ENCODE measurements at regions not wholly inside any gene's neighbourhood (a gene's known extent, or its start where the extent isn't known, plus 50 kb on each side); places are given as distances from the start of the nearest gene placed in this dataset.
A peak's percentile ranks its signal among the peaks of the same experiment; 100 is the strongest.

DNA sequence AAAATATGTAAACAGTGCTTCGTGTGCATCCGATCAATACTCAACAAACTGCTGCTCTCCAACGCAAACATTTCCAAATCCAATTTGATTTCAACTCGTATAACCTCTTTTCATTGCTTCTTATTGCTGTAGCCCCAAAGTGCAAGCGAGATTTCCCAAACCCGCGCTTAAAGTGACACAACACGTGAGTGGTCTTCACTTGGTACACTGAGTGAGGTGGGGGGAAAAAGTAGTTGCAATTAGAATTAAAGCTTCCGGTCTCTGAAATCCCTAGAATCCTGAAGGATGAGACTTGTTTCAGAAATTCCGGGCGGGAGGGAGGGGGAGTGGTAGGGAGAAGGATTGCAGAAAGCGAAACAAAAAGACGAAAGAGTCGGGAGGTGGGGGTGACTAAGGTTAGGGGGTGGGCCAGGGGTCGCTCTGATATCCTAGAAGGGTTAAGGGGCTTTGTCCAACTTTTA, 387.5 kb downstream of the BCAT1 start:
- Mint-ChIP-seq H3K27ac (no peak overlapping the region), H3K9me3 (no peaks in the 10 kb centered on the region), H3K27me3 (ENCODE audit: low read depth) (peaks cover 66% of the 10 kb centered on the region), H3K4me3 (peak overlapping the region; percentile 80), H3K4me1 (ENCODE audit: low read depth) (peaks cover 16% of the 10 kb centered on the region), H3K36me3 (ENCODE audit: low read depth) (no peaks in the 10 kb centered on the region)
- no peak for DNase-seq (ENCODE audit: low spot score)

DNA sequence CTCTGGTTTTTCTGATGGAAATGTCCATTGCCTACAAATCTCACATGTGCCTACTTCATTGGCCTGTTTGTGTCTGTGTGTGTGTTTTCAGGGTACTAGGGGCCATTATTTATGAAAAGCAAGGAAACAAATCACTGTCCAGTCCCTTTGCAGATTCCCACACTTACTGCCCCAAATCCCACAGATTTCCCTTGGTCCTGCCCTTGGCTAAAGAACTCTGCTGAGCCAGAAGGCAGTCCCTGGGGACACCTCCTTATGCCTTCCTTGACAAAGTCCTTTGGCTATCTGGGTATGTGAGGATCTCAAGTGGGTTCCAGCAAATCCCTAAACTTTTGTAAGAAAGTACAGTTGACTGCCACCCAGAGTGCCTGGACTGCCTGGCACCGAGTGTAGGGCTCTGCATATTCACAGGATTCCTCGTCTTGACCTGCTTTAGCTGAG, 388.1 kb downstream of the BCAT1 start:
- DNase-seq (ENCODE audit: low spot score) = no peak
- Mint-ChIP-seq H3K9me3 (no peaks in the 10 kb centered on the region), H3K4me3 (peak overlapping the region; percentile 80), H3K27ac (no peak overlapping the region), H3K36me3 (ENCODE audit: low read depth) (no peaks in the 10 kb centered on the region), H3K27me3 (ENCODE audit: low read depth) (peaks cover 65% of the 10 kb centered on the region), H3K4me1 (ENCODE audit: low read depth) (peaks cover 16% of the 10 kb centered on the region)

DNA sequence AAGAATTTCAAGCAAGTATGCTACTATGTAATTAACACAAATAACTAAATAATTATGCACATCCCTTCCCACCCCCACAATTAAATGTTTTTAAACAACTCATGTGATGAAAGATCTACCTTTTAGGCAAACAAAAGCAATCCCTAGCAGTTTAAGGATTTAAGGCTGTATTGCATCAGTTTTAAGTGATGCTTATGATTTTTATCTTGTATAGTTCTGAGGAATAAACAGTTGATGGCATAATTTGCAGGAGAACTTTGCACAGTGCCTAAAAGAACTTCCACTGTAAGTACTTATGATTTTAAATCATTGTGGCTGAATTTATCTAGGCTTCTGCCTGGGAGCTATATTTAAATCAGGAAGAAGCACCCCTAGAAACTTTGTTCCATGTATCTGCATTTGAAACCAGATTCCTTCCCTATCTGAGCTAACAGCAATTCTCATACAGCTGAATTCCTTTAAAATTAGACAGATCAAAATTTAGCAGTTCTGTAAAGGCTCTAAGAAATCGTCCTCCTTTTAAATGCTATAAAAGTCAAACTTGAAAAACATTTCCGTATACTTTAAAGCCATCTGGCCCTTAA, 388.6 kb downstream of the BCAT1 start:
- H3K4me1 Mint-ChIP-seq (ENCODE audit: low read depth) = peaks cover 16% of the 10 kb centered on the region
- no peaks in the 10 kb centered on the region for H3K36me3 Mint-ChIP-seq (ENCODE audit: low read depth)
- H3K27me3 Mint-ChIP-seq (ENCODE audit: low read depth) = peaks cover 62% of the 10 kb centered on the region
- no peak overlapping the region for H3K4me3 Mint-ChIP-seq
- H3K9me3 Mint-ChIP-seq = no peaks in the 10 kb centered on the region
- no peak overlapping the region for H3K27ac Mint-ChIP-seq
- DNase-seq (ENCODE audit: low spot score) = no peak

DNA sequence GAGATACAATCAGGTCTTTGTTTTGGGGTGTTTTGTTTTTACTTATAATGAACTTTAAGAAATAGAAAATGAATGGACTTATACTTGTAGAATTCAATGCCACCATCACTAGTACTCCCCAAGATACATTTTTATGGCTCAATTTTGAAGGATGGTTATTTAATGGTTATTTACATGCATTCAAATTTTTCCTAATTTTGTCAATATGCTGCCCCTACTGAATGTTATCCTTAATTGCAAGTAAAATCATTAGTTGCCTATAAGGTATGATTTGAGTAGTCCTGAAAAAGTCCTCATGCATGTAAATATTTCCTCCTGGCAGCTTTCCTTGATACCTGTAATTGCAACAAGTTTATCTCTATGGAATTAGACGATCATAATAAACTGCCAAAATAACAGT, 391.2 kb downstream of the BCAT1 start:
- no peak for DNase-seq (ENCODE audit: low spot score)
- no peak overlapping the region for H3K27ac Mint-ChIP-seq
- no peak overlapping the region for H3K4me3 Mint-ChIP-seq
- H3K4me1 Mint-ChIP-seq (ENCODE audit: low read depth) = peaks cover 7% of the 10 kb centered on the region
- H3K36me3 Mint-ChIP-seq (ENCODE audit: low read depth) = no peaks in the 10 kb centered on the region
- H3K27me3 Mint-ChIP-seq (ENCODE audit: low read depth) = peaks cover 40% of the 10 kb centered on the region
- H3K9me3 Mint-ChIP-seq = no peaks in the 10 kb centered on the region

DNA sequence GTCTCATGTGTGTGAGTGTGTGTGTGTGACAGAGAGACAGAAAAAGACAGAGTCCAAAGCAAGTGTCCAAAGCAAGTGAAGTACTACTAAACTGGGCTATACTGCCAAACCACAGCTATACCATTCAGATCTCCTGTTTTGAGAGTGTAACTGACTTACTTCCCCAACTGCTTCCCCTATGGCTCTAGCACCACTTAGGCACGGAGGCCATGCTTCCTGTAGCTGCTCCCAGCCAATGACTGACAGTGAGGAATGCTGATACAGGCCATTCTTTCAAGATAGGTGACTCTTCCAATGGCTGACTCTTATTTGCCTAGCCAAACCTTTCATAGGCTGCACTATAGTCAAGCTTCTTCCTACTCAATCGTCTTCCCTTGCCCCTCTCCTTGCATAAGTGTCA, 393.2 kb downstream of the BCAT1 start:
- Mint-ChIP-seq H3K9me3 (no peaks in the 10 kb centered on the region), H3K4me1 (ENCODE audit: low read depth) (no peaks in the 10 kb centered on the region), H3K27me3 (ENCODE audit: low read depth) (peaks cover 22% of the 10 kb centered on the region), H3K36me3 (ENCODE audit: low read depth) (no peaks in the 10 kb centered on the region), H3K4me3 (no peak overlapping the region), H3K27ac (no peak overlapping the region)
- no peak for DNase-seq (ENCODE audit: low spot score)

DNA sequence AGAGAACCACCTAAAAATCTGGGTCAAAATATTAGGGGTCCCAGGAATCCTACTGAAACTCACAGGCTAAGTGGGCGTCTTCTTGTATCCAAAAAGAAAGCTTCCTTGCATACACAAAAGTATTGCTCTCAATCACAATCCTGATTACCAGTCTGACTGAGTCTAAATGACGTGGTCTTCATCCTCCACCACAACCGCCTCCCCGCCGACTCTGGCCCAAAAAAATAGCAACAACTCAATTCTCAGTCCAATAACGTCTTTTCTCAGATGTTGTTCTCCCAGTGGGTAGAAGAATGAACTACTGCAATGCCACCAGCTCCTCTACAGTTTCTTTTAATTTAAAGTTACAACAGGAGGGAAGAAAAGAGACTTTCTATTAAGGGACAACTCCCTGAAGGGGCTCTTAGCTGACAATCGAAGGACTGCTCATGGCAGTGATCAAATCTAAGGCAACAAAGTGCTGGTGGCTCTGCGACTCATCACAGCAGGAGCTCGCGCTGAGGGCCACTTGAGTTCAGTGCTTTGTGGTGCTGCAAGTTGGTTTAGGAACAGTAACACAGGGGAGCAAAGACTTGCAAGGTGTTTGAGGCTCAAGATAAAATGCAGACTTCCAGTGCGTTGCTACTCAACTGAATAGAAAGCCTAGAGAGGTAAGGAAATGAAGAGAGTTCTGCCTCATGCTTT, 394.1 kb downstream of the BCAT1 start:
- no peaks in the 10 kb centered on the region for H3K36me3 Mint-ChIP-seq (ENCODE audit: low read depth)
- no peak overlapping the region for H3K4me3 Mint-ChIP-seq
- no peak overlapping the region for H3K27ac Mint-ChIP-seq

DNA sequence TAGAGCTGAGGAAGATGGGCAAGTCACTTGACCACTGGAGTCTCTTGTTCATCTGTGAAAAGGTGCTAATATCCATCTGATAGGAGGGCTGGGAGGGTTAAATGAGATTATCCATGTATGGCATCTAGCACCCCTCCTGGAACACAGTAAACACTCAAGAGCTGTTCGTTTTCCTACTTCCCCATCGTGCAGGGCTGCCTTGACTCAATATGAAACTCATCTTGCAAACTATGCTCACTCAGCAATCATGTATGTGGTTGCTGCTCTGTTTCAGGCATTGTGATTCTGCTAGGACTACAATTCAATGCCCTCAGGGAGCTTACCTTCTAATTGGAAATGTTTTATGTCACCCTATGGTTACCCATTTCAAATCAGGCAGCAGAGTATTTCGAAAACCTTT, 395.6 kb downstream of the BCAT1 start:
- Mint-ChIP-seq H3K36me3 (ENCODE audit: low read depth) (no peaks in the 10 kb centered on the region), H3K9me3 (no peaks in the 10 kb centered on the region), H3K27me3 (ENCODE audit: low read depth) (peaks cover 3% of the 10 kb centered on the region), H3K27ac (no peak overlapping the region), H3K4me1 (ENCODE audit: low read depth) (no peaks in the 10 kb centered on the region), H3K4me3 (no peak overlapping the region)
- DNase-seq (ENCODE audit: low spot score) = no peak

More for the DNA sequence above, 394.1 kb downstream of the BCAT1 start:
- Mint-ChIP-seq H3K9me3 (no peaks in the 10 kb centered on the region), H3K4me1 (ENCODE audit: low read depth) (no peaks in the 10 kb centered on the region), H3K27me3 (ENCODE audit: low read depth) (peaks cover 12% of the 10 kb centered on the region)
- no peak for DNase-seq (ENCODE audit: low spot score)

DNA sequence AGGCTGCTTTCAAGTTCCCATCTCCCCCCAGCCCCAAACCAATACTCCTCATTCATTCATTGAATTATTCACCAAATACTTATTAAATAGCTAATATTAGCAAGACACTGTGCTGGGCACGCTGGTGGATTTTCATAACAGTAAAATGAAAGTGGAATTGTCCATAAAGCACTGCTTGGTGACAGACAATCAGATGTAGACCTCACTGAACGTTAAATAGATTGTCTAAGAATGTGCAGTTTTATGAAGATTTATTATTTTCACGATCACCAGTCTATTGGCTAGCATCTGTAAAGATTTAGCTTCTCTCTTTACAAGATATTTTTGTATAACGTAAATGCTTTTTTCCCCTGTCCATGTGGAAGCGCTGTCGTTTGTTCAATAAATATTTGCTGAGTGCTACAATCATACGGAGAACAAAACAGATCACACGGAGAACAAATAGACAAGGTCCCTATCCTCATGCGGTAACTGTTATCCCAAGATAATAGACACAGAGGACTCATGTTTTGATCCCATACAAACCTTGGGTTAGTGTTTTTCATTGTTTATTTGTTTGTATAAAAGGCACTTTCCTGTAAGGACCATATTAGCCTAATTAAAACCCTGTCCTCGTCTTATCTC, 397.6 kb downstream of the BCAT1 start:
- H3K9me3 Mint-ChIP-seq = no peaks in the 10 kb centered on the region
- H3K4me3 Mint-ChIP-seq = no peak overlapping the region
- H3K27ac Mint-ChIP-seq = no peak overlapping the region
- H3K36me3 Mint-ChIP-seq (ENCODE audit: low read depth) = no peaks in the 10 kb centered on the region
- H3K4me1 Mint-ChIP-seq (ENCODE audit: low read depth) = no peaks in the 10 kb centered on the region
- H3K27me3 Mint-ChIP-seq (ENCODE audit: low read depth) = no peaks in the 10 kb centered on the region
- no peak for DNase-seq (ENCODE audit: low spot score)

DNA sequence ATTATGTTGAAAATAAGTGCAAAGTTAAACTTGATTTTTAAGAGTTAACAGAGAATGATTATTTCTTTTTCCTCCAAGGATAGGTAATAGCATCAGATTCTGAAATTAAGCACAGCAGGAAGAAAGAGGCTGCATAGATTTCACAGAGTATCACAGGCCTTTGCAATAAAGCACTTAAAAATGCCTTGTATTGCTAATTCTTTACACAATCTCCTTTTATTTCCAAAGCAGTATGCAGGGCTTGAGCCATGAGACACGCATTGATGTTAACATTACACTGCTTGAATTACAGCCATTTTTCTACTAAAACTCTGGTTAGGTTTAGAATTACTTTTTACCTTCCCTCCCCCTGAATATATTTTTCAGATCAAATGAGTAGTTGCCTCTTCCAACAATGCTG, 398.3 kb downstream of the BCAT1 start:
- no peak overlapping the region for H3K27ac Mint-ChIP-seq
- H3K27me3 Mint-ChIP-seq (ENCODE audit: low read depth) = no peaks in the 10 kb centered on the region
- DNase-seq (ENCODE audit: low spot score) = no peak
- H3K4me1 Mint-ChIP-seq (ENCODE audit: low read depth) = no peaks in the 10 kb centered on the region
- H3K9me3 Mint-ChIP-seq = no peaks in the 10 kb centered on the region
- H3K36me3 Mint-ChIP-seq (ENCODE audit: low read depth) = no peaks in the 10 kb centered on the region
- H3K4me3 Mint-ChIP-seq = no peak overlapping the region

DNA sequence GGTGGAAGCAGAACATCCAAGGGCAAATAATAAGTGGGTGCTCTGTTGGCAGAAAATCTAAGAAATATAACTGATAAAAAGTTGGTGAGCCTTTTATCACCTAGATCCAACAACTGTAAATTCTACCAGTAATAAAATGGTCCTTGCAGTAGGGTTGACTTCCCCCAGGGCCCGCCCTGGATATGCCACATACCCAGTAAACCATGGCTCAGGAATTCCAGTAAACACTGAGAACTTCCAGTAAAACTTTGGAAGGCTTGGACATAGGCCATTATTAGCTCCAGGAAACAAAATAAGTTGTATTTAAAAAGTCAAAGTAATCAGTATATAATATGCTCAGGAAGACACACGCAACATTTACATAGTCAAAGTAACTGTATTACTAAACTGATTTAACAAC, 402.2 kb downstream of the BCAT1 start:
- no peaks in the 10 kb centered on the region for H3K4me1 Mint-ChIP-seq (ENCODE audit: low read depth)
- H3K9me3 Mint-ChIP-seq = no peaks in the 10 kb centered on the region
- no peak overlapping the region for H3K27ac Mint-ChIP-seq
- no peak overlapping the region for H3K4me3 Mint-ChIP-seq
- H3K36me3 Mint-ChIP-seq (ENCODE audit: low read depth) = no peaks in the 10 kb centered on the region
- H3K27me3 Mint-ChIP-seq (ENCODE audit: low read depth) = no peaks in the 10 kb centered on the region
- no peak for DNase-seq (ENCODE audit: low spot score)

DNA sequence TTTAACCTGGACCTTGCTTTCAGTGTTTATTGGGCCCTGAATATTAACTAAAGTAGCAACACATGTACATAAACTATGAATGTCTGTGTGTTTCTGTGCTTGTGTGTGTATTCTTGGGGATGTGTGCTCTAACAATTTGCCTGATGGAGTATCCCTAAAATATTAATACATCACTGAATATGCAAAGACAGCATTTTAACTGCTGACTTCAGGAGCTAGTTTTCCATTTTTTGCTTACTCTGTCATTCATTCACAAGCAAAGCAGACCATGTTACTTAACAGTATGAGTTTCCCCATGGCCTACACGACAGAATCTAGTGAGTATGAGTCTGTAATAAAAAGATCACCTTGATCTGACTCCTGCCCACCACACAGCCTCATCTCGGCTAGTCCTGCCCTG, 402.8 kb downstream of the BCAT1 start:
- Mint-ChIP-seq H3K4me1 (ENCODE audit: low read depth) (no peaks in the 10 kb centered on the region), H3K9me3 (no peaks in the 10 kb centered on the region), H3K27ac (no peak overlapping the region), H3K36me3 (ENCODE audit: low read depth) (no peaks in the 10 kb centered on the region), H3K4me3 (no peak overlapping the region), H3K27me3 (ENCODE audit: low read depth) (no peaks in the 10 kb centered on the region)
- DNase-seq (ENCODE audit: low spot score) = no peak

DNA sequence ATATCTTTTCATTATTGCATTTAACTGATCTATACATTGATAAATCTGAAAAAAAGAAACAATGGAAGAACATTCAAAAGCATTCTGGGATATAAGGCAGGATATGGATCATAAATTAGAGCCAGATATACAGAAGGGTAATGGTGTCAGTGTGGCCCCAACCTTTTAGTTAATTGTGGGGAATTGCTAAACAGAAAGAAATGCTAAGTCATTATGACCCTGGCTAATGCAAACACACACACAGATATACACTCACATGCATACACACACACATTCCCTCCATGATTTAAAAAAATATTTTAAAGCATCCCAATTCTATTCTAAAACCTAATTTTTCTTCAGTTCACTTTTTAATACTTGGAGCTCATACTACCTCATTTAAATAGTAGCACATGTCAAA, 404.5 kb downstream of the BCAT1 start:
- no peak overlapping the region for H3K4me3 Mint-ChIP-seq
- no peak for DNase-seq (ENCODE audit: low spot score)
- no peak overlapping the region for H3K27ac Mint-ChIP-seq
- no peaks in the 10 kb centered on the region for H3K27me3 Mint-ChIP-seq (ENCODE audit: low read depth)
- H3K36me3 Mint-ChIP-seq (ENCODE audit: low read depth) = no peaks in the 10 kb centered on the region
- H3K9me3 Mint-ChIP-seq = no peaks in the 10 kb centered on the region
- H3K4me1 Mint-ChIP-seq (ENCODE audit: low read depth) = no peaks in the 10 kb centered on the region

DNA sequence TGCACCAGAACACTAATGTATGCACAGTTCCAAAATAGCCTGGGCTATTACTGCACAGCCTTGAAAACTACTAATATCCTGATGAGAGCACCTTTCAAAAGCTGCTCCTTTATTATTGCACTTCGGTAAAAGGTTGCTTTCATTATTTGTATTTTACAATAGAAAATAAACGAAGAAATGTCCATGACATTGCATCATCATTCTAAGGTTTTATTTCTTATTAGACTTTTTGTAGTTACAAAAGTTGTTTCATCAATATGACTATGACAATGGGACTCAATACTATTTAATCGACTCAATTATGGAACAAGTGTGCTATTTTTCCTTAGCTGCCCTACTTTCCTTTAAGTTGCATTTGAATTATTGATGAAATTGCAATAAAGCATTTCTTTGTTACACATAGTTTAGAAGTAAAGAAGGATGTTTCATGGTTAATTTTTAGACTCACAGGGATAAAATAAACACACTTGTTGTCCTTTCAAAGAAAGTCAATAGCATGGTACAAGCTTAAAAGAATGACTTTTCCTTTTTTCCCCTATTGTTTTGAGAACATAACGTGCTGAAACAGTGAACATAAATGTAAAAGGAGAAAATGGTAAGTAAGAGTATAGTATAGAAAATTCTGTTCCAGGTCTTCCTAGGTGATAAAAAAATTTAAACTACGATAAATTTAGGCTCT, 407.6 kb downstream of the BCAT1 start:
- Mint-ChIP-seq H3K27me3 (ENCODE audit: low read depth) (no peaks in the 10 kb centered on the region), H3K36me3 (ENCODE audit: low read depth) (no peaks in the 10 kb centered on the region), H3K4me3 (no peak overlapping the region), H3K9me3 (no peaks in the 10 kb centered on the region), H3K4me1 (ENCODE audit: low read depth) (no peaks in the 10 kb centered on the region), H3K27ac (no peak overlapping the region)
- no peak for DNase-seq (ENCODE audit: low spot score)

DNA sequence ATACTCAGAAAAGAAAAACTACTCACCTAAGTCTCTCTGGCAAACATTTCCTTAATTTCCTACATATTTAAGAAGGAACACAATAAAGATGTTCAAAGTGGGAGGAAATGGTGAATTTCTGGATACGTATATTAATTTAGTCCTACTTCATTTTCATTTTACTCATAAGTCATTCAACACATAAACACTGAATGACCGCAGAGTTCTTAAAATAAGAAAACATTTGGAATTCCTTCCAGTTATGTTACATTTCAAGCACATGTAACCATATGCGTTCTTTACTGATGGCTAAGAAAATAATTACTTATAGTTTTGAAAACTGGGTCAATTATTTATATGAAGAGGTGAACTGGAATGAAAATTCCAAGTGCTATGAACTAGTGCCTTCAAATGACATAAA, 409.3 kb downstream of the BCAT1 start:
- DNase-seq (ENCODE audit: low spot score) = no peak
- no peaks in the 10 kb centered on the region for H3K4me1 Mint-ChIP-seq (ENCODE audit: low read depth)
- H3K27me3 Mint-ChIP-seq (ENCODE audit: low read depth) = no peaks in the 10 kb centered on the region
- H3K36me3 Mint-ChIP-seq (ENCODE audit: low read depth) = no peaks in the 10 kb centered on the region
- no peak overlapping the region for H3K27ac Mint-ChIP-seq
- H3K9me3 Mint-ChIP-seq = no peaks in the 10 kb centered on the region
- no peak overlapping the region for H3K4me3 Mint-ChIP-seq
